ENCODE measurements at regions not wholly inside any gene's neighbourhood (a gene's known extent, or its start where the extent isn't known, plus 50 kb on each side); places are given as distances from the start of the nearest gene placed in this dataset.

- Histone ChIP-seq H3K36me3 (ENCODE audit: insufficient read depth, low read length, poor library complexity, severe bottlenecking) (no peaks in the 10 kb centered on the region), H3K4me1 (ENCODE audit: insufficient read depth, low read length, poor library complexity, severe bottlenecking) (no peaks in the 10 kb centered on the region), H3K9me3 (ENCODE audit: low read depth, low read length, poor library complexity, severe bottlenecking) (no peaks in the 10 kb centered on the region), H3K27me3 (replicated peaks; ENCODE audit: insufficient read depth, low read depth, low read length, poor library complexity) (peaks cover 6% of the 10 kb centered on the region), H3K4me3 (ENCODE audit: low read depth, low read length, poor library complexity, severe bottlenecking) (no peak overlapping the region), H3K27ac (ENCODE audit: low read depth, low read length, poor library complexity, severe bottlenecking) (no peak overlapping the region)
- BruUV-seq (replicated peaks): no TSS peak
- no peak for TF ChIP-seq EZH2 (IDR thresholded peaks at IDR 0.05; ENCODE audit: borderline replicate concordance, low read depth, low read length, poor library complexity, severe bottlenecking)
- no peak for TF ChIP-seq CTCF (conservative IDR thresholded peaks at IDR 0.05; ENCODE audit: low read depth, low read length)
- DNase-seq (ENCODE audit: low spot score): no peak
- ChIA-PET POLR2A (ENCODE audit: low non-redundant PET) (no interaction called here), CTCF (no interaction called here)
- intact Hi-C loops (cut with micrococcal nuclease; ENCODE audit: unreplicated experiment): no loop called here
Measured at GRCh38 chr9:120175031-120175430, 404.9 kb downstream of the CDK5RAP2 start.

DNA sequence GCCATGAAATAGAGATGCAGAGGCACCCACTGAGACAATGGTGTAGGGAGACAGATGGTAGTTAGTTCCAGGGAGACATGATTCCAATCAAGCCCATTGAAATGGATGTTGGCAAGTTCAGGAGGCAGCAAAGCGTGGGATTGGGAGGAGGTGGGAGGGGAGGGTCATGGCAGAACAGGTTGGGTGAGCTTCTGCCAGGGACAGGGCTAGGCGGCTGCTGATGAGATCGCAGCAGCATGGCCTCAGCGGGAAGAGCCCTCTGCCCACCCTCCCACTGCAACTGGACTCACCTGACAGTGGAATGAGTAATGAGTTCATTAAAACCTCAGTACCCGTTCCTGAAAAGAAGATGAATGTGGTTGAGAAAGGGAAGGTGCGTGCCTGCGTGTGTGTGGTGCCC, 418.2 kb downstream of the CDK5RAP2 start:
- TF ChIP-seq CTCF (conservative IDR thresholded peaks at IDR 0.05; ENCODE audit: low read depth, low read length) (no peak), EZH2 (IDR thresholded peaks at IDR 0.05; ENCODE audit: borderline replicate concordance, low read depth, low read length, poor library complexity, severe bottlenecking) (no peak)
- Histone ChIP-seq H3K27ac (ENCODE audit: low read depth, low read length, poor library complexity, severe bottlenecking) (no peak overlapping the region), H3K4me3 (ENCODE audit: low read depth, low read length, poor library complexity, severe bottlenecking) (no peak overlapping the region), H3K4me1 (ENCODE audit: insufficient read depth, low read length, poor library complexity, severe bottlenecking) (no peaks in the 10 kb centered on the region), H3K9me3 (ENCODE audit: low read depth, low read length, poor library complexity, severe bottlenecking) (no peaks in the 10 kb centered on the region), H3K36me3 (ENCODE audit: insufficient read depth, low read length, poor library complexity, severe bottlenecking) (no peaks in the 10 kb centered on the region), H3K27me3 (replicated peaks; ENCODE audit: insufficient read depth, low read depth, low read length, poor library complexity) (peaks cover 4% of the 10 kb centered on the region)
- ChIA-PET POLR2A (ENCODE audit: low non-redundant PET) (no interaction called here), CTCF (no interaction called here)
- intact Hi-C loops (cut with micrococcal nuclease; ENCODE audit: unreplicated experiment): no loop called here
- no TSS peak for BruUV-seq (replicated peaks)
- no peak for DNase-seq (ENCODE audit: low spot score)

DNA sequence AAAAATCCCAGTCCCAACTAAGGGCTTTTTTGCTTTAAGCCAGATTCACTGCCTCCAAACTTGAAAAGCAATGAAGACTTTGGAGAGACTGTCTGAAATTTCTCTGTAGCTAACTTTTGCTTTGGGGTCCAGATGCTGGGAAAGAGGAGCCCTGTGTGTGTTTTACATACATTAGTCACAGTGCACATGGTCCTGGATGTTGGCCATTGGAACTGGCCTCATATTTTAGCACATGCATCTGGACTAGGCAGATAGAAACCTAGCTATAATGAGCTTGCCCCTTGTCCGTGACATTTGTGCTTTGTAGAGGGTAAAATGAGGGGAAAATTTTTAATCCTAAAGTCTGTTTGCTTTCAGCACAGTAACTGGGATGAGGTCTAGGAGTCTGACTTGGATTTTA, 421.7 kb downstream of the CDK5RAP2 start:
- no peak for DNase-seq (ENCODE audit: low spot score)
- BruUV-seq (replicated peaks): no TSS peak
- ChIA-PET POLR2A (ENCODE audit: low non-redundant PET) (no interaction called here), CTCF (no interaction called here)
- TF ChIP-seq EZH2 (IDR thresholded peaks at IDR 0.05; ENCODE audit: borderline replicate concordance, low read depth, low read length, poor library complexity, severe bottlenecking) (no peak), CTCF (conservative IDR thresholded peaks at IDR 0.05; ENCODE audit: low read depth, low read length) (no peak)
- Histone ChIP-seq H3K27me3 (replicated peaks; ENCODE audit: insufficient read depth, low read depth, low read length, poor library complexity) (peaks cover 4% of the 10 kb centered on the region), H3K4me3 (ENCODE audit: low read depth, low read length, poor library complexity, severe bottlenecking) (no peak overlapping the region), H3K36me3 (ENCODE audit: insufficient read depth, low read length, poor library complexity, severe bottlenecking) (no peaks in the 10 kb centered on the region), H3K4me1 (ENCODE audit: insufficient read depth, low read length, poor library complexity, severe bottlenecking) (no peaks in the 10 kb centered on the region), H3K27ac (ENCODE audit: low read depth, low read length, poor library complexity, severe bottlenecking) (no peak overlapping the region), H3K9me3 (ENCODE audit: low read depth, low read length, poor library complexity, severe bottlenecking) (no peaks in the 10 kb centered on the region)
- intact Hi-C loops (cut with micrococcal nuclease; ENCODE audit: unreplicated experiment): no loop called here
